ENCODE measurements at regions not wholly inside any gene's neighbourhood (a gene's known extent, or its start where the extent isn't known, plus 50 kb on each side); places are given as distances from the start of the nearest gene placed in this dataset.
"Not testable (repeated sequence)": the region's sequence is repeated elsewhere in the genome, so short reads cannot be mapped to it uniquely, and the experiment has no call there.

- H3K4me3 Mint-ChIP-seq, result no peak overlapping the region
- peaks cover 2 to 5% of the 10 kb centered on the region in 2 donors for H3K9me3 Mint-ChIP-seq
- no peaks in the 10 kb centered on the region for H3K36me3 Mint-ChIP-seq (ENCODE audit: insufficient read depth in 2 of 2)
- DNase-seq (no peak), ATAC-seq (replicated peaks in 1 of 2) (no peak)
- no peaks in the 10 kb centered on the region for H3K27me3 Mint-ChIP-seq (ENCODE audit: low read depth)
- no peaks in the 10 kb centered on the region for H3K4me1 Mint-ChIP-seq (ENCODE audit: low read depth)
- H3K27ac Mint-ChIP-seq, result no peak overlapping the region
These were observed 57.0 kb downstream of the PCDH20 start for GRCh38 chr13:61358599-61358998.

DNA sequence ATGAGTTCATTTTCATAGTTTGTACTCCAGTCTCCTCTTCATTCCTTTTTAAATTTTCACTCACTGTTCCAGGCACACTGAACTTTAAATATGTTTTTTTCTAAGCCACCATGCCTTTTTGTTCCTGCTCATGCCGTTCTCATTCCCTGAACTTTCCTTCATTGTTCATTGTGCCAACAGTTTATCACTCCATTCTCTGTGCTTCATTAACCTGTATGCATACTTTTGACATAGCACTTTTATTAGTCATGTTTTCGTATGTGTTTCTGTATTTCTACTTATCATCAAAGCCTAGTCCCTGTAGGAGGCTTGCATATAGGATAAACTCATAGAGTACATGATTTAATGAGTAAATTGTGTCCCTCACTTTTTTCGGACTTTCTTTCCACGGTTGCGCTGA lies 65.3 kb downstream of the PCDH20 start:
- no peak overlapping the region for H3K27ac Mint-ChIP-seq
- no peak for DNase-seq
- ATAC-seq (replicated peaks in 1 of 2), result no peak
- no peaks in the 10 kb centered on the region for H3K36me3 Mint-ChIP-seq (ENCODE audit: insufficient read depth in 2 of 2)
- no peak overlapping the region for H3K4me3 Mint-ChIP-seq
- peaks cover 4 to 8% of the 10 kb centered on the region in 2 donors for H3K9me3 Mint-ChIP-seq
- no peaks in the 10 kb centered on the region for H3K4me1 Mint-ChIP-seq (ENCODE audit: low read depth)
- no peaks in the 10 kb centered on the region for H3K27me3 Mint-ChIP-seq (ENCODE audit: low read depth)

DNA sequence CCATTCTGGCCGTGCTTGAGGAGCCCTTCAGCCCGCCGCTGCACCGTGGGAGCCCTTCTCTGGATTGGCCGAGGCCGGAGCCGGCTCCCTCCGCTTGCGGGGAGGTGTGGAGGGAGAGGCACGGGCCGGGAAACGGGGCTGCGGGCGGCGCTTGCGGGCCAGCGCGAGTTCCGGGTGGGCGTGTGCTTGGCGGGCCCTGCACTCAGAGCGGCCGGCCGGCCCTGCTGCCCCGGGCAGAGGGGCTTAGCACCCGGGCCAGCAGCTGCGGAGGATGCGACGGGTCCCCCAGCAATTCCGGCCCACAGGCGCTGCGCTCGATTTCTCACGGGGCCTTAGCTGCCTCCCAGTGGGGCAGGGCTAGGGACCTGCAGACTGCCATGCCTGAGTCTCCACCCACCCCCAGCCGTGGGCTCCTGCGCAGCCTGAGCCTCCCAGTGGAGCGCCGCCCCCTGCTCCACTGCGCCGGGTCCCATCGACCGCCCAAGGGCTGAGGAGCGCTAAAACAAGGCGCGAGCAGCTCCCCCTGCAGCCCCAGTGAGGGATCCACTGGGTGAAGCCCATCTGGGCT lies 76.5 kb downstream of the PCDH20 start:
- peaks cover 2% of the 10 kb centered on the region in 2 donors for H3K9me3 Mint-ChIP-seq
- DNase-seq (no peak), ATAC-seq (replicated peaks in 1 of 2) (no peak)
- H3K4me3 Mint-ChIP-seq, result no peak overlapping the region
- no peaks in the 10 kb centered on the region for H3K27me3 Mint-ChIP-seq (ENCODE audit: low read depth)
- no peak overlapping the region for H3K27ac Mint-ChIP-seq
- H3K36me3 Mint-ChIP-seq (ENCODE audit: insufficient read depth in 2 of 2), result peaks cover 0 to 6% of the 10 kb centered on the region in 2 donors
- no peaks in the 10 kb centered on the region for H3K4me1 Mint-ChIP-seq (ENCODE audit: low read depth)

GRCh38 chr13:61316647-61317046 lies 99.0 kb downstream of the PCDH20 start:
- ATAC-seq (replicated peaks in 1 of 2) (no peak), DNase-seq (no peak)
- peaks cover 8 to 11% of the 10 kb centered on the region in 2 donors for H3K9me3 Mint-ChIP-seq
- no peaks in the 10 kb centered on the region for H3K4me1 Mint-ChIP-seq (ENCODE audit: low read depth)
- H3K27me3 Mint-ChIP-seq (ENCODE audit: low read depth), result no peaks in the 10 kb centered on the region
- H3K27ac Mint-ChIP-seq, result no peak overlapping the region
- peaks cover 0 to 2% of the 10 kb centered on the region in 2 donors for H3K36me3 Mint-ChIP-seq (ENCODE audit: insufficient read depth in 2 of 2)
- H3K4me3 Mint-ChIP-seq, result no peak overlapping the region

GRCh38 chr13:61294467-61295191 lies 121.0 kb downstream of the PCDH20 start:
- Mint-ChIP-seq H3K4me1 (ENCODE audit: low read depth) (no peaks in the 10 kb centered on the region), H3K27ac (no peak overlapping the region), H3K9me3 (peaks cover 2 to 4% of the 10 kb centered on the region in 2 donors), H3K27me3 (ENCODE audit: low read depth) (no peaks in the 10 kb centered on the region), H3K36me3 (ENCODE audit: insufficient read depth in 2 of 2) (no peaks in the 10 kb centered on the region), H3K4me3 (no peak overlapping the region)
- DNase-seq (no peak), ATAC-seq (replicated peaks in 1 of 2) (no peak)

- no peak overlapping the region for H3K4me3 Mint-ChIP-seq
- no peaks in the 10 kb centered on the region for H3K4me1 Mint-ChIP-seq (ENCODE audit: low read depth)
- H3K9me3 Mint-ChIP-seq, result peaks cover 3 to 6% of the 10 kb centered on the region in 2 donors
- H3K36me3 Mint-ChIP-seq (ENCODE audit: insufficient read depth in 2 of 2), result no peaks in the 10 kb centered on the region
- H3K27ac Mint-ChIP-seq, result no peak overlapping the region
- DNase-seq (no peak), ATAC-seq (replicated peaks in 1 of 2) (no peak)
- no peaks in the 10 kb centered on the region for H3K27me3 Mint-ChIP-seq (ENCODE audit: low read depth)
These were observed 129.4 kb downstream of the PCDH20 start for GRCh38 chr13:61286148-61286745.

- no peak for ATAC-seq (replicated peaks in 1 of 2)
- no peaks in the 10 kb centered on the region for H3K27me3 Mint-ChIP-seq (ENCODE audit: low read depth)
These were observed 137.9 kb downstream of the PCDH20 start for GRCh38 chr13:61277586-61278276.

DNA sequence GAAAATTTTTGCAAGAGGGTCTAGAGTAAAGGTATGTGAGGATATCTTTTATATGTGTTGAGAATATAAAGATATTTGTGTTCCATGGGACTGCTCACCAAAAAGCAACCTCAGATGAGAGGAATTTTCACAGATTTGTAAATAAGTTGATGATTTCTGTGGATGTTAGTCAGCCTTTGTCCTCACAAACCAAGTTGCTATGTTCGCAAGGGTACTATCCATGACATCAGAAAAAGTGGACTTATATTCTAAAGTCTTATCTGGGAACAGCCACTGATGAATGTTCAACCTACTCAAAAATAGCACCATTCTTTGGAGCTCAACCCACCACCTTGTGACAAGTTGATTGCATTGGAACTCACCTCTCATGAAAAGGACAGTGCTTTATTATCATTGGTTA lies 138.6 kb downstream of the PCDH20 start:
- no peak overlapping the region for H3K27ac Mint-ChIP-seq
- H3K27me3 Mint-ChIP-seq (ENCODE audit: low read depth), result no peaks in the 10 kb centered on the region
- DNase-seq (no peak), ATAC-seq (replicated peaks in 1 of 2) (no peak)
- no peaks in the 10 kb centered on the region for H3K36me3 Mint-ChIP-seq (ENCODE audit: insufficient read depth in 2 of 2)
- no peaks in the 10 kb centered on the region for H3K4me1 Mint-ChIP-seq (ENCODE audit: low read depth)
- peaks cover 11 to 14% of the 10 kb centered on the region in 2 donors for H3K9me3 Mint-ChIP-seq
- H3K4me3 Mint-ChIP-seq, result no peak overlapping the region

More at GRCh38 chr13:61277586-61278276, 137.9 kb downstream of the PCDH20 start:
- Mint-ChIP-seq H3K4me1 (ENCODE audit: low read depth) (no peaks in the 10 kb centered on the region), H3K9me3 (peaks cover 9 to 14% of the 10 kb centered on the region in 2 donors), H3K36me3 (ENCODE audit: insufficient read depth in 2 of 2) (no peaks in the 10 kb centered on the region), H3K27ac (no peak overlapping the region), H3K4me3 (no peak overlapping the region)
- DNase-seq, result no peak

DNA sequence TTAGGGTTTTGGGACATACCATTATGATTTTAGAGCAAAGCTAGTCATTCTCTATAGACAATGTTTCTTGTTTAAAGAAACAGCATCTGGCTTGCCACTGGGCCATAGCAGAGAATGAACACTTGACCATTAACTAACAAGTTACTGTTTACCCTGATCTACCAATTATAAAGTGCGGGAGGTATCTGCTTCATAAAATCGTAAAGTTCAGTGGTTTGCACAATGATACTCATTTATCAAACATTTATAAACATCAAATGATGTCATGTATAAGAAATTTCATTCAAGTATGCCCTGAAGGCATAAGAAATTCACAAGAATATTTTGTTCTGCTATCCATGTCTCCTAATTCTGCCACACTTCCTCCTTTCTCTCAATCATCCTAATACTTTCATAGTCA lies 139.2 kb downstream of the PCDH20 start:
- no peaks in the 10 kb centered on the region for H3K36me3 Mint-ChIP-seq (ENCODE audit: insufficient read depth in 2 of 2)
- no peak overlapping the region for H3K27ac Mint-ChIP-seq
- no peak overlapping the region for H3K4me3 Mint-ChIP-seq
- no peaks in the 10 kb centered on the region for H3K27me3 Mint-ChIP-seq (ENCODE audit: low read depth)
- DNase-seq (no peak), ATAC-seq (replicated peaks in 1 of 2) (no peak)
- H3K9me3 Mint-ChIP-seq, result peaks cover 11 to 13% of the 10 kb centered on the region in 2 donors
- H3K4me1 Mint-ChIP-seq (ENCODE audit: low read depth), result no peaks in the 10 kb centered on the region

- H3K36me3 Mint-ChIP-seq (ENCODE audit: insufficient read depth in 2 of 2), result no peaks in the 10 kb centered on the region
- peaks cover 11 to 12% of the 10 kb centered on the region in 2 donors for H3K9me3 Mint-ChIP-seq
- no peaks in the 10 kb centered on the region for H3K27me3 Mint-ChIP-seq (ENCODE audit: low read depth)
- H3K4me1 Mint-ChIP-seq (ENCODE audit: low read depth), result no peaks in the 10 kb centered on the region
- no peak overlapping the region for H3K27ac Mint-ChIP-seq
- H3K4me3 Mint-ChIP-seq, result no peak overlapping the region
- ATAC-seq (replicated peaks in 1 of 2) (no peak), DNase-seq (no peak)
These were observed 139.9 kb downstream of the PCDH20 start for GRCh38 chr13:61275736-61276135.

DNA sequence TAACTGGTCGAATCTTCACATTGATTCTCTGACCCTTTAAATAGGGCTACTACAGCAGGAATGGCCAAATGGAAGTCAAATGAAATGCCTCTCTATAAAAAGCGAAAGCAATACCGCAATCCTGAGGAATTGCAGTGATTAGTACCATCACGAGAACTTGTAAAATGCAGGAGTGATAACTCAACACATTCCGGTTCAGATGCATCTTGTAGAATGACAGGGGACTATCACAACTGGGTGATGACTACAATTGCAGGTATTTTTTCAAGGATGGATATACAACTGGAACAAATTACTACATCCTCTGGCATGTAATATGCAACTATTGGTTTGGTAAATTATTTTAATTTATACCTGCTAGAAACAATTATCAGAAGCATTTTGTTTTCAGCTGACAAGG lies 140.4 kb downstream of the PCDH20 start:
- ATAC-seq (replicated peaks in 1 of 2) (no peak), DNase-seq (no peak)
- no peak overlapping the region for H3K27ac Mint-ChIP-seq
- H3K4me1 Mint-ChIP-seq (ENCODE audit: low read depth), result no peaks in the 10 kb centered on the region
- H3K9me3 Mint-ChIP-seq, result peaks cover 11 to 13% of the 10 kb centered on the region in 2 donors
- peaks cover 0 to 1% of the 10 kb centered on the region in 2 donors for H3K36me3 Mint-ChIP-seq (ENCODE audit: insufficient read depth in 2 of 2)
- no peak overlapping the region for H3K4me3 Mint-ChIP-seq
- no peaks in the 10 kb centered on the region for H3K27me3 Mint-ChIP-seq (ENCODE audit: low read depth)

DNA sequence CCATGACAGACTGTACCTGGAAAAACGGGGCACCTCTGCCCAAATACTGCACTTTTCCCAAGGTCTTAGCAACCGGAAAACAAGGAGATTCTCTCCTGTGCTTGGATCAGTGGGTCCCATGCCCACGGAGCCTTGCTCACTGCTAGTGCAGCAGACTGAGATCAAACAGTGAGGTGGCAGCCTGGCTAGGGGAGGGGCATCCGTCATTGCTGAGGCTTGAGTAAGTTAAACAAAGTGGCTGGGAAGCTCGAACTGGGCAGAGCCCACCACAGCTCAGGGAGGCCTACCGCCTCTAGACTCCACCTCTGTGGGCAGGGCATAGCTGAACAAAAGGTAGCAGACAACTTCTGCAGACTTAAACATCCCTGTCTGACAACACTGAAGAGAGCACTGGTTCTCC lies 148.8 kb downstream of the PCDH20 start:
- not testable (repeated sequence) for H3K36me3 Mint-ChIP-seq (ENCODE audit: insufficient read depth in 2 of 2); H3K4me3 Mint-ChIP-seq; DNase-seq; H3K4me1 Mint-ChIP-seq (ENCODE audit: low read depth); H3K27ac Mint-ChIP-seq; ATAC-seq (replicated peaks in 1 of 2); H3K27me3 Mint-ChIP-seq (ENCODE audit: low read depth)
- peaks cover 14 to 16% of the 10 kb centered on the region in 2 donors for H3K9me3 Mint-ChIP-seq

DNA sequence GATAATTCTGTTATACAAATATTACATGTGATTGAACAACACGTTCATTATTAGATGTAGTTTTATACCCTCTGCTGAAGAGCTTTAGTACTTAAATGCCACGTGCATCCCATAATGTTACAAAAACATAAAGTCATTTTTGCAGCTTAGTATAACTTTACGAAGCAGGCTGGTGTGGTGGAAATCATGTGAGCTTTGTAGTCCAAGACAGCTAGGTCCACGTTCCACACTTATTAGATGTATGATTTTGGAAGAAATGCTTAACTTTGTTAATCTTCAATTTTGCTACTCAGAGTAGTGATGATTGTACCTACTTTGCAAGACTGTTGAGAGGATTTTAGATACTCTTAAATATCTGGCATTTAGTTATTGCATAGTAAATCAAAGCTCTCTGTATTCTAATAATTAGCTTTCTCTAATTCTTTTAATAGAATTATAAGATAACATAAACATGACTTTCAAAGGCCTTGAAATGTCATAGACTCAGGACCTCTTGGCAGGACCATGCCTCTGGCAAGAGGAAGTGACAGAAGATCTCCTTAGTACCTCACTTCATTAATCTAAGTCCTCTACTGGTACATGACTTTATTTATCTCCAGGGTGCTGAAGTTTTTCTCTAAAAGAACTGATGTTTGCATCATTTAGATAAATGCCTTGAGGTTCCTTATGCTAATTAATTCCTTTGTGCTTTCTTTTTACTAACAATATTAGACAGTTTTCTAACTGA lies 153.7 kb downstream of the PCDH20 start:
- peaks cover 2 to 4% of the 10 kb centered on the region in 2 donors for H3K9me3 Mint-ChIP-seq
- ATAC-seq (replicated peaks in 1 of 2) (no peak), DNase-seq (no peak)
- no peaks in the 10 kb centered on the region for H3K4me1 Mint-ChIP-seq (ENCODE audit: low read depth)
- H3K27ac Mint-ChIP-seq, result no peak overlapping the region
- no peaks in the 10 kb centered on the region for H3K36me3 Mint-ChIP-seq (ENCODE audit: insufficient read depth in 2 of 2)
- no peaks in the 10 kb centered on the region for H3K27me3 Mint-ChIP-seq (ENCODE audit: low read depth)
- H3K4me3 Mint-ChIP-seq, result no peak overlapping the region
